KMS-11 (cell line): ENCODE measurements at regions not wholly inside any gene's neighbourhood (a gene's known extent, or its start where the extent isn't known, plus 50 kb on each side); places are given as distances from the start of the nearest gene placed in this dataset.

Experiments used
- H2AFZ ChIP-seq: fragments of 200-600 bp; sonication (generic); 2 replicates; pipeline ENCODE4 v1.6.1; 2016; ENCODE audit warnings: antibody characterized with exemption, mixed run types, low read depth
- H3K27ac ChIP-seq: fragments of 200-600 bp; sonication (generic); 2 replicates; pipeline ENCODE4 v1.6.1; 2016; ENCODE audit warnings: mild to moderate bottlenecking, mixed run types
- H3K27me3 ChIP-seq: fragments of 200-600 bp; sonication (generic); 2 replicates; pipeline ENCODE4 v1.6.1; 2017; ENCODE audit warnings: mild to moderate bottlenecking, low read depth, mixed run types, moderate library complexity; ENCODE audit not compliant: insufficient read depth
- H3K36me3 ChIP-seq: fragments of 200-600 bp; sonication (generic); 2 replicates; pipeline ENCODE4 v1.6.1; 2017; ENCODE audit warnings: mild to moderate bottlenecking, mixed run types; ENCODE audit not compliant: insufficient read depth
- H3K4me1 ChIP-seq: fragments of 200-600 bp; sonication (generic); 2 replicates; pipeline ENCODE4 v1.6.1; 2016; ENCODE audit warnings: mild to moderate bottlenecking, low read depth, mixed run types; ENCODE audit not compliant: poor library complexity, severe bottlenecking
- H3K4me2 ChIP-seq: fragments of 200-600 bp; sonication (generic); 2 replicates; pipeline ENCODE4 v1.7.0; 2016; ENCODE audit warnings: mild to moderate bottlenecking, mixed run types
- H3K4me3 ChIP-seq: fragments of 200-600 bp; sonication (generic); IDR thresholded peaks from 2 replicates; pipeline ENCODE4 v1.6.1; 2017; ENCODE audit warnings: low read depth, low read length, mixed read lengths; ENCODE audit not compliant: insufficient read depth
- H3K79me2 ChIP-seq: fragments of 200-600 bp; sonication (generic); 2 replicates; pipeline ENCODE4 v1.6.1; 2016; ENCODE audit warnings: low read depth, mixed run types; ENCODE audit not compliant: insufficient read depth
- H3K9ac ChIP-seq: fragments of 200-600 bp; sonication (generic); 2 replicates; pipeline ENCODE4 v1.6.1; 2016; ENCODE audit warnings: mild to moderate bottlenecking, mixed run types
- H4K20me1 ChIP-seq: fragments of 200-600 bp; sonication (generic); 2 replicates; pipeline ENCODE4 v1.6.1; 2016; ENCODE audit warnings: mild to moderate bottlenecking, mixed run types; ENCODE audit not compliant: insufficient read depth
- CTCF ChIP-seq: fragments of 200-600 bp; sonication (generic); conservative IDR thresholded peaks from 2 replicates; pipeline ENCODE4 v1.6.1; 2017; ENCODE audit warnings: low read depth, mild to moderate bottlenecking, antibody characterized with exemption, low read length, moderate library complexity, mixed read lengths

GRCh38 chr5:173768891-173769290 is 119.3 kb upstream of the CPEB4 start:
- TF ChIP-seq CTCF: no peak

DNA sequence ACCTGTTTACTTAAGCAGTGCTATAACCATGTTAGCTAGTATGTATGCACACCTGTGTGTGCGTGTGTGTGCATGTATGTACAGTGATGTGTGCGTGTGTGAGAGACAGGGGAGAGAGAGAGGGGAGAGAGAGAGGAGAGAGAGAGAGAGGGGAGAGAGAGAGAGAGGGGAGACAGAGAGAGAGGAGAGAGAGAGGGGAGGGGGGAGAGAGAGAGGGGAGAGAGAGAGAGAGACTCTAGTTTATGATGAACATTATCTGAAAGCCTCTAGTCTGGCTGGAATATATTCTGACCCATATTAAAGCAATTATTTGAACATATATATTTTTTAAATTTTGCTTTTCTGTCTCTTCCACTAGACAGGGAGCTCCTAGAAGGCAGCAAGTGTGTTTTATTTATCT is 117.5 kb upstream of the CPEB4 start:
- TF ChIP-seq CTCF: no peak
- Histone ChIP-seq H3K4me2 (no peak overlapping the region), H3K4me3 (no peak overlapping the region), H3K36me3 (no peaks in the 10 kb centered on the region), H3K4me1 (peaks cover 15% of the 10 kb centered on the region), H4K20me1 (no peaks in the 10 kb centered on the region), H3K27me3 (no peaks in the 10 kb centered on the region), H3K9ac (no peak overlapping the region), H2AFZ (no peak overlapping the region), H3K27ac (no peak overlapping the region), H3K79me2 (no peaks in the 10 kb centered on the region)

More at GRCh38 chr5:173768891-173769290, 119.3 kb upstream of the CPEB4 start:
- no peak overlapping the region for H2AFZ ChIP-seq
- H3K27me3 ChIP-seq: no peaks in the 10 kb centered on the region
- H3K79me2 ChIP-seq: no peaks in the 10 kb centered on the region
- H3K9ac ChIP-seq: no peak overlapping the region
- H3K27ac ChIP-seq: no peak overlapping the region
- no peak overlapping the region for H3K4me2 ChIP-seq
- peaks cover 21% of the 10 kb centered on the region for H3K4me1 ChIP-seq
- no peak overlapping the region for H3K4me3 ChIP-seq
- H3K36me3 ChIP-seq: no peaks in the 10 kb centered on the region
- no peaks in the 10 kb centered on the region for H4K20me1 ChIP-seq

- H3K4me2 ChIP-seq: no peak overlapping the region
- TF ChIP-seq CTCF: no peak
- H3K36me3 ChIP-seq: no peaks in the 10 kb centered on the region
- H3K4me3 ChIP-seq: no peak overlapping the region
- no peaks in the 10 kb centered on the region for H4K20me1 ChIP-seq
- H3K27ac ChIP-seq: no peak overlapping the region
- peaks cover 15% of the 10 kb centered on the region for H3K4me1 ChIP-seq
- H3K27me3 ChIP-seq: no peaks in the 10 kb centered on the region
- no peak overlapping the region for H3K9ac ChIP-seq
- H2AFZ ChIP-seq: no peak overlapping the region
- H3K79me2 ChIP-seq: no peaks in the 10 kb centered on the region
Measured at GRCh38 chr5:173771121-173771724, 116.9 kb upstream of the CPEB4 start.

- no peaks in the 10 kb centered on the region for H4K20me1 ChIP-seq
- no peaks in the 10 kb centered on the region for H3K27me3 ChIP-seq
- no peaks in the 10 kb centered on the region for H3K79me2 ChIP-seq
- H3K4me1 ChIP-seq: peaks cover 13% of the 10 kb centered on the region
- TF ChIP-seq CTCF: no peak
- H3K4me2 ChIP-seq: no peak overlapping the region
- no peaks in the 10 kb centered on the region for H3K36me3 ChIP-seq
- no peak overlapping the region for H3K27ac ChIP-seq
- H3K4me3 ChIP-seq: no peak overlapping the region
- no peak overlapping the region for H2AFZ ChIP-seq
- H3K9ac ChIP-seq: no peak overlapping the region
Measured at GRCh38 chr5:173771725-173772383, 116.3 kb upstream of the CPEB4 start.
